Activated CD4-positive, alpha-beta T cell treated with anti-CD3 and anti-CD28 coated beads, Interleukin-2, amount 10 ng/mL, durations not matched to agents 7 days and 5 days (primary cell): ENCODE measurements at regions not wholly inside any gene's neighbourhood (a gene's known extent, or its start where the extent isn't known, plus 50 kb on each side); places are given as distances from the start of the nearest gene placed in this dataset.

Experiments used
- CTCF ChIA-PET: fragments of 350-600 bp; sonication (Branson Sonifier 250); formaldehyde crosslinking; loops from one replicate; lab custom pipeline; 2021; ENCODE audit warnings: antibody characterized with exemption; lab: Charles Lee
- POLR2A ChIA-PET: fragments of 350-600 bp; sonication (Branson Sonifier 250); formaldehyde crosslinking; loops from one replicate; lab custom pipeline; 2021; ENCODE audit warnings: antibody characterized with exemption; lab: Charles Lee
- DNase-seq: peaks from one replicate; pipeline ENCODE4 v3.0.0-alpha.2; 2020
- H3K27ac Mint-ChIP-seq: one replicate; pipeline ENCODE4 v1.8.0; 2021; ENCODE audit warnings: mild to moderate bottlenecking, moderate library complexity, mixed read lengths
- H3K27me3 Mint-ChIP-seq: one replicate; pipeline ENCODE4 v1.8.0; 2021; ENCODE audit warnings: mixed read lengths
- H3K36me3 Mint-ChIP-seq: one replicate; pipeline ENCODE4 v1.8.0; 2021; ENCODE audit warnings: low read depth, mixed read lengths
- H3K4me1 Mint-ChIP-seq: one replicate; pipeline ENCODE4 v1.8.0; 2021; ENCODE audit warnings: mixed read lengths
- H3K4me3 Mint-ChIP-seq: one replicate; pipeline ENCODE4 v1.8.0; 2021; ENCODE audit warnings: mild to moderate bottlenecking, moderate library complexity, mixed read lengths
- H3K9me3 Mint-ChIP-seq: one replicate; pipeline ENCODE4 v1.8.0; 2021; ENCODE audit warnings: mixed read lengths

DNA sequence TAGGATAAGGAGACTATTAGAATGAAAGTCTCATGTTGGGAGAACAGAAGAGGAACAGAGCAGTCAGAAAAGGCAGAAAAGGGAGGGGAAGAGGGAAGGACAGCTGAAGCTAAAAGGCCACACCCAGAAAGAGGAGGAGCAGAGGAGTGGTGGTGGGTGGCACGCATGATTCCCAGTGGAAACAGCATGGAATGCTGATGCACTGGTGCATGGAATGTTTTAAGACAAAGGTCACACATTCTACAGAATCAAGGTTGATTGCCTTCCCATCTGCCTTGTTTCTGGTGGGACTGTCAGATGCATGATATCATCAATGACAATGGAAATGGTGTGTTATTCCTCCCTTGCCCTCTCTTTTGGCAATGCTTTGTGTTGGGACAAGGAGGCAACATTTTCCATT lies 285.4 kb upstream of the MKI67 start:
- Mint-ChIP-seq H3K4me3 (no peak overlapping the region), H3K27ac (no peak overlapping the region), H3K9me3 (no peaks in the 10 kb centered on the region), H3K27me3 (no peaks in the 10 kb centered on the region), H3K36me3 (no peaks in the 10 kb centered on the region), H3K4me1 (no peaks in the 10 kb centered on the region)
- ChIA-PET CTCF (no interaction called here), POLR2A (no interaction called here)
- no peak for DNase-seq

DNA sequence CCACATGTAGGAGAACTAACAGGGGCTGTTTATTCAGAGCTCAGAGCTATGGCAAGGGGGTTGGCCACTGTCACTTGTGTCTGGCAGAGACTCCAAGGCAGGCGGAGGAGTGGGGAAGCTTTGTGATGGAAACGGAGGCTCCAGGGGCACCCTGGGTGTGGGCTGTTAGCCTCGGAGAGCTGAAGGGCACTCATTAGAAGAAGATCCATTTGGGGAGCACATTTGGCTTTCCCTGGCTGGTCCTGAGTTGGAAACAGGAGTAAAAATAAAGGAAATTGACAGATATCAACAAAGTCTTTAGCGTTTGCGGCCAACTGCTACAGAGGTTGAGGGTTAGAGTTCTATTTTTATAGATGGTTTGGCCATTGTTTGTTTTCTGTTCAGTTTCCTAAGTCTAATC lies 288.3 kb upstream of the MKI67 start:
- Mint-ChIP-seq H3K27ac (no peak overlapping the region), H3K36me3 (no peaks in the 10 kb centered on the region), H3K9me3 (no peaks in the 10 kb centered on the region), H3K4me3 (no peak overlapping the region), H3K4me1 (no peaks in the 10 kb centered on the region), H3K27me3 (no peaks in the 10 kb centered on the region)
- POLR2A ChIA-PET = no interaction called here
- no peak for DNase-seq
- CTCF ChIA-PET = no interaction called here

DNA sequence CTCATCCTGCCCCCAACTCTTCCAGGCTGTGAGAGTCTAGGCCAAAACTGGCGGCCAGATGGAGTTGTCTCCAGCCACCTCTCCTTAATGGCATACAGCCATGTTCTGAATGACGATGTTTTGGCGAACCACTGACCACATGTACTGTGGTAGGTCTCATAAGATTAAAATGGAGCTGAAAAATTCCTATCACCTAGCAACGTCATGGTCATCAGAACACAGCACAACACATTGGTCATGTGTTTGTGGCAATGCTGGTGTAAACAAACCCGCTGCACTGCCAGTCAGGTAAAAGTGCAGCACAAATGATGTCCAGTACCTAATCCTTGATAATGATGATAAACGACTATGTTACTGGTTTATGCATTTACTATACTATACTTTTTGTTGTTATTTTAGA lies 290.0 kb upstream of the MKI67 start:
- POLR2A ChIA-PET = no interaction called here
- no peaks in the 10 kb centered on the region for H3K27me3 Mint-ChIP-seq
- H3K4me3 Mint-ChIP-seq = no peak overlapping the region
- H3K27ac Mint-ChIP-seq = no peak overlapping the region
- H3K36me3 Mint-ChIP-seq = no peaks in the 10 kb centered on the region
- H3K9me3 Mint-ChIP-seq = no peaks in the 10 kb centered on the region
- CTCF ChIA-PET = no interaction called here
- H3K4me1 Mint-ChIP-seq = no peaks in the 10 kb centered on the region
- no peak for DNase-seq

DNA sequence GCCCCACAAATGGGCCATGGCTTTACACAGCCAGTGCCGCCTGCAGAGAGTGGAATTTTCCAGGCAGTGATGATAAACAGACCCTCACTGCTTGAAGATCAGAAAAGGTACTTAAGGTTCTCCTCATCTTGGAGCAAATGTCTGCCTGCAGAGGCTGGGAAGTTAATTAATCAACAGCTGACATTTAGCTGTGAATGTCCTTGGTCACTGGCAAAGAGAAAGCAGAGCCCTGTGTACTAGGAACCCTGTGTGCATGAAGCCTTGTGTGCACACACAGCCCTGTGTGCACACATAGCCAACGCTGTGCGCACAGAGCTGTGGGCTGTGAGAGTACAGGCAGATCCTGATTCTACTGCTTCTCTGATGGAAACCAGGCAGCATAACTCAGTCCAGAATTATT lies 291.6 kb upstream of the MKI67 start:
- Mint-ChIP-seq H3K9me3 (no peaks in the 10 kb centered on the region), H3K36me3 (no peaks in the 10 kb centered on the region), H3K27me3 (no peaks in the 10 kb centered on the region), H3K4me1 (no peaks in the 10 kb centered on the region), H3K4me3 (no peak overlapping the region), H3K27ac (no peak overlapping the region)
- DNase-seq = no peak
- POLR2A ChIA-PET = no interaction called here
- CTCF ChIA-PET = no interaction called here

DNA sequence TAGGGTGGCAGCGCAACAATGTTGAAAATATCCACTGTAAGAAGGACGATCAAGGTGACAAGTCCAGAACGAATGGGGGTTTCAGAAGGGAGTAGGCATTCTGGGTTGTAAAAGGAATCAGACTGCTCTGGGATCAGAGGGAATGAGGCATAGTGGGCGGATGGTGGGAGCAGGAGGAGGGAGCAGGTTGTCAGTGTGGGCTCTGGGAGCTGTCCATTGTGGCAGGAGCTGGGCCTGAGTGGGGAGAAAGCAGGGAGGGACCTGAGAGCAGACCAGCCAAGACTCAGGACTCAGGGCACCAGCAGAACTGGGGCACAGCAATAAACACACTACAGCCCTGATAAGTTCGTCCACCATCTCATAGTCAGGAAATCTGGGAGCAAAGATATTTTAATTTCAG lies 292.6 kb upstream of the MKI67 start:
- no peaks in the 10 kb centered on the region for H3K27me3 Mint-ChIP-seq
- no peaks in the 10 kb centered on the region for H3K4me1 Mint-ChIP-seq
- no peaks in the 10 kb centered on the region for H3K9me3 Mint-ChIP-seq
- no peaks in the 10 kb centered on the region for H3K36me3 Mint-ChIP-seq
- CTCF ChIA-PET = no interaction called here
- DNase-seq = no peak
- H3K4me3 Mint-ChIP-seq = no peak overlapping the region
- POLR2A ChIA-PET = no interaction called here
- no peak overlapping the region for H3K27ac Mint-ChIP-seq

DNA sequence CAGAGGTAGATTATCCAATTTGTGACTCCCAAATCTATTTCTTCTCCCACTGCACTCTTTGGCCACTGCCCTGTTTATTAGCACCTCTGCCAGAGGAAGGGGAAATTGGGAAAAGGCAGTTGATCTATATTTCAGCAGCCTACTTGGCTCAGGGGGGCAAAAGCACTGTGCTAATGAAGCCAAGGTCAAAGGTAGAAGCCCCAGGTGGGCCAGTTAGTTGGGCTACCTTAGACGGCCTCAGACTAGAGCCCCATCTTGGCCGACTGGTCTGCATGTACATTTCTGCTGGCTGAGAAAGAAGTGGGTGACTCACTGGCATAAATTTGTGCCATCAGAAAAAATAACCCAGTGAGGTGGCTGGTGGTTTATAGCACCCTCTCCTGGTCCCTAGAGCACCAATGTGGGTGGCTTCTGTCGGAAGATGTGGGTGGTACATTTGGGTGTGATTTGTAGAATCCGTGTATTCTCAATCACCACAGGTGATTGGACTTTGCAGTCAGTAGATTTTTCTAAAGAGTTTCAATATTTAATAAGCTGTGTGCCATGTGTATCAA lies 293.3 kb upstream of the MKI67 start:
- ChIA-PET POLR2A (no interaction called here), CTCF (no interaction called here)
- H3K27ac Mint-ChIP-seq = no peak overlapping the region

DNA sequence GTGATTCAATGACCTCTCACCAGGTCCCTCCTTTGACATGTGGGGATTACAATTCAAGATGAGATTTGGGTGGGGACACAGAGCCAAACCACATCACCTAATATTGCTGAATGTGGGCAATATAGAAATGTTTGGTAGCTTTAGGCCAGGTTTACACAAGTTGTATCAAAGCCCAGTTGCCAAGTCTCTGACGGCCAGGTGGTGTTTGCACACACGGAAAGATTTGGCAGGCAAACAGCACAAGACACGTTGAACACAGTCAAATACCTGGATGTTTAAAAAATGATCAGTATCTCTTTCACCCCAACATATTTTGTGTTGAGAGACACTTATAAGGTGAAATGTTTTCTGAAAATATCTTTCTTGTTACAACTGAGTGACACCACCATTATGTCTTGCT lies 294.4 kb upstream of the MKI67 start:
- Mint-ChIP-seq H3K27me3 (no peaks in the 10 kb centered on the region), H3K4me1 (no peaks in the 10 kb centered on the region), H3K9me3 (no peaks in the 10 kb centered on the region), H3K36me3 (no peaks in the 10 kb centered on the region), H3K27ac (no peak overlapping the region), H3K4me3 (no peak overlapping the region)
- ChIA-PET POLR2A (no interaction called here), CTCF (no interaction called here)
- DNase-seq = no peak

More for the DNA sequence above, 293.3 kb upstream of the MKI67 start:
- H3K9me3 Mint-ChIP-seq = no peaks in the 10 kb centered on the region
- no peaks in the 10 kb centered on the region for H3K4me1 Mint-ChIP-seq
- H3K4me3 Mint-ChIP-seq = no peak overlapping the region
- H3K36me3 Mint-ChIP-seq = no peaks in the 10 kb centered on the region
- no peak for DNase-seq
- H3K27me3 Mint-ChIP-seq = no peaks in the 10 kb centered on the region

DNA sequence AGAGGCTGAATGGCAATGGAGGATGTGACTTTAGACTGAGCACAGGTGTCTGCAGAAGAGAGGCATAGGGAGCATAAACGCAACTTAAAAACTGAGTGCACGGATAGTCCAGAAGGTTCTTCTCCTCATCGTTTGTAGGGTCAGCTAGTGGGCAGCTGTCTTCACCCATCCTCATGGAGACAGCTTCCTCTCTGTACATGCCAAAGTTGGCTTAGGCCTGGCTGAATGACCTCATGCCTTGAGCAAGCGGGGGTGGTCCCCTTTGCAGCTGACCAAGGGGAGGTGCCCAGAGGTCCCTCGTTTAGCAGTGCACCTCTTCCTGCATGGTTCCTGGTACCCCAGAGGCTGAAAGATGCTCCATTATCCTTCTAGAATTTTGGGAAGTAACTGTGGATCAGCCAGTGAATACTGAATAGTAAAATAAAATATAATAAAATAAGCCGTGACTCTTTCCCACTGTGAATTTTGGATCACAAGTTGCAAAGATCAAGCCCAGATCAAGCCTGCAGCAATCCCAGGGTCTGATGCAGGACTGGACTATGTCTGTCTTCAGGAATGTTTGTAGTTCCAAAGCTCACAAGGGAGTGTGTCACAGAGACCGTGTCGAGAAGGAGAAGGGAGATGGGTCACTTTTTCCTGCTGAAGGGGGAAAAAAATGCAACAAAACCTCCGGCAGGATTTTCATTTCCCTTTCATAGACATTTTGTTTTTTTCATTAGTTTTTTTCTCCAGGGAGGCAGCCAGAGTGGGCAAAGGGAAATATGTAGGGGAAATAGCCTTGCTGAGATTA lies 295.3 kb upstream of the MKI67 start:
- Mint-ChIP-seq H3K4me1 (no peaks in the 10 kb centered on the region), H3K4me3 (no peak overlapping the region), H3K27me3 (no peaks in the 10 kb centered on the region), H3K27ac (no peak overlapping the region), H3K9me3 (no peaks in the 10 kb centered on the region), H3K36me3 (no peaks in the 10 kb centered on the region)
- ChIA-PET POLR2A (no interaction called here), CTCF (no interaction called here)
- no peak for DNase-seq

DNA sequence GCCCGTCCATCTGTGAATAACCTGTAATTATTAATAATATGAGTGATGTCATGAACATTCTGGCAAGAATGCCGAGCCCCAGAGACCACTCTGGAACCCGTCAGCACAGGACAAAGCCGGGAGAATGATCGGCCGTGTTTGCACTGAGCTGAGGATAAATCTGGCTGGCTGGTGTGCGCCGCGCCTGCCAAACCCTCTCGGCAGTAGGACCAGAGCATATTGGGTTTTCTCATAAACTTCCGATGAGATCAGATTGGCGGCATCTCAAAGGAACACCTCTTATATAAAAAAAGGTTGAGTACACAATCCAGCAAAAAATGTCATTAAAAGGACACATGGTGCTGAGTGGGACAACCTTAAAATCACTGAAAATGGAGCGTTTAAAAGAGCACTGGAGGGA lies 296.0 kb upstream of the MKI67 start:
- H3K4me3 Mint-ChIP-seq = no peak overlapping the region
- H3K9me3 Mint-ChIP-seq = no peaks in the 10 kb centered on the region
- ChIA-PET CTCF (no interaction called here), POLR2A (no interaction called here)
- H3K4me1 Mint-ChIP-seq = no peaks in the 10 kb centered on the region
- H3K27ac Mint-ChIP-seq = no peak overlapping the region
- DNase-seq = no peak
- no peaks in the 10 kb centered on the region for H3K27me3 Mint-ChIP-seq
- H3K36me3 Mint-ChIP-seq = no peaks in the 10 kb centered on the region

DNA sequence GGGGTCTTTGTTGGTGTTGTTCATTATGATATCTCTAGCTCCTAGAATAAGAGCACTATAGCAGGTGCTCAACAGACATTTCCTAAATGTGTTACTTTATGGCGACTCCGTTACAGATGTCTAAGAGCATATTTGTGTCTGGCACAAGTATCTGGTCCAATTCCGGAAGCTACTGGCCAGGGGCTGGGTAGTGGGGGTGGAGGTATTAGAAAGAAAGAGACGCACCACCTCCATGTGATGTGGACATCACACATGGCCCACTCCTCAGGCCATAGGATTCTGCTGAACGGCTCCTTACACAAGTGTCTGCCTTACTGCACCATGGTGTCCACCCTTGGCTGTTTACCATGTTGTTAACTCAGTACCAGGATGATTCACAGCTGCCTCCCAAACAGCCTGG lies 296.8 kb upstream of the MKI67 start:
- Mint-ChIP-seq H3K4me3 (no peak overlapping the region), H3K9me3 (no peaks in the 10 kb centered on the region), H3K4me1 (no peaks in the 10 kb centered on the region), H3K27ac (no peak overlapping the region), H3K36me3 (no peaks in the 10 kb centered on the region), H3K27me3 (no peaks in the 10 kb centered on the region)
- ChIA-PET POLR2A (no interaction called here), CTCF (no interaction called here)
- DNase-seq = no peak

DNA sequence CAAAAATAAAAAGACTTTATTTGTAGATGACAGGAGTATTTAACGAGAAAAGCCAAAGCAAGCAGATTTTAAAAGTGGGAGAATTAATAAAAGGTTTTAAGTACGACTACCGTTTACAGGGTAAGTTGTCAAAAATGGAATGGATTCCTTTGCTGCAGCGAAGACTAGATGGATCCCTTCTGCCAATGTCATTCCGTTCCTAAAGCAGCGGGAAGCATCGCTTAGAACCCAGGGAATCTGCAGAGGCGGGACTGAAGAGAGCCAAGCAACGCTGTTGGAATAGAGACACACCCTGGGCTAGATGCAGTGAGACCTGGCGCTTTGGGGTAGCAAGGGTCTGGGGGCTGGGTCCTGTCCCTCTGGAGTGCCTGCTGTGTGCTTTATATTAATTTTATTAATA lies 303.1 kb upstream of the MKI67 start:
- no peak for DNase-seq
- CTCF ChIA-PET = no interaction called here
- Mint-ChIP-seq H3K4me3 (no peak overlapping the region), H3K27me3 (no peaks in the 10 kb centered on the region), H3K4me1 (no peaks in the 10 kb centered on the region), H3K36me3 (no peaks in the 10 kb centered on the region), H3K9me3 (no peaks in the 10 kb centered on the region), H3K27ac (no peak overlapping the region)
- POLR2A ChIA-PET = no interaction called here

DNA sequence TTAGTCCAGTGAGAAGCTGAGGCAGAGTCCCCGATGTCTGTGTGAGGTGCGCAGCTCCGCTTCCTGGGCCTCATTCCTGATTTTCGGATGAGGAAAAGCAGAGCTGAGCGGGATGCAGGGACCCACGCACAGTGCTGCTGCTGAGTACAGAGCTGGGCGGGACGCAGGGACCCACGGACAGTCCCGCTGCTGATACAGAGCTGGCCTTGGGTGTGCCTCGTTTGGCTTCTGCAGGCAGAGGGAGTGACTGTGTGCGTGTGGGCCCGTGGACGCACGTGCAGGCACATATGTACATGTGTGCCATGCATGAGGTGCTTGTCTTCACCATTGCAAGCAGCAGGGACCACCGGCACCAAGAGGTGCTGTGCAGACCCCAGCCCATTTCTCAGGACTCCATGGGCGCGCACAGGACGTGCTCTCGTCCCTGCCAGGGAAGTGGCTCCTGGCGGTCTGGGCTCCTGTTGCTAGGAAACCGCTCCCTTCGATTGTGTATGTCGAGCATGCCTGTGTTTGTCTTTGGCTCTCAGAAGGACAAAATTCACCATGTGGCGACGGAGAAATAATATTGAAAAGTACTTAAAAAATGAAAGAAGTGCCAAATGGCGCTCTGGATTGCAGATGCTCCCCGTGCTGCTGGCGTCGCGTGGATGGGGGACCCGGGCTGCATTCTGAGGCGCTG lies 303.8 kb upstream of the MKI67 start:
- Mint-ChIP-seq H3K27me3 (no peaks in the 10 kb centered on the region), H3K9me3 (no peaks in the 10 kb centered on the region), H3K4me1 (no peaks in the 10 kb centered on the region), H3K4me3 (no peak overlapping the region), H3K36me3 (no peaks in the 10 kb centered on the region), H3K27ac (no peak overlapping the region)
- ChIA-PET CTCF (no interaction called here), POLR2A (no interaction called here)
- no peak for DNase-seq

DNA sequence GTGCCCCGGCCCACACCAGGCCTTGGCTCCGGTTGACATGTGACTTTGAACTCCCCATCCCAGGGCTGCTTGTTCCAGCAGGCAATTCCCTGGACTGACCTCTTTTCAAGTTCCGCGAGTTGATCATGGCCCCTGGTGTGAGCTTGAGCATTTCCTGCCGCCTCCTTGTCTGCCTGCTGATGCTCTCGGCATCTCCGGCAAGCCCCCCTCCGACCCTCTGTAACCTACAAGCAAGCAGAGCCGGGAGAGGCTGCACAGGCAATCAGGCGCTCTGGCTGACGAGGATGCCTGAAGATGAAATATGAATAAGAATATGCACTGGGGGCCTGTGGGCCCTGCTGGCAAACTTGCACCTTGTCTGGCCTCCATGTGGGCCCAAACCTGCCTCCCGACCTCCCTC lies 304.9 kb upstream of the MKI67 start:
- DNase-seq = no peak
- Mint-ChIP-seq H3K36me3 (no peaks in the 10 kb centered on the region), H3K4me3 (no peak overlapping the region), H3K27ac (no peak overlapping the region), H3K27me3 (no peaks in the 10 kb centered on the region), H3K9me3 (no peaks in the 10 kb centered on the region), H3K4me1 (no peaks in the 10 kb centered on the region)
- POLR2A ChIA-PET = no interaction called here
- CTCF ChIA-PET = no interaction called here

DNA sequence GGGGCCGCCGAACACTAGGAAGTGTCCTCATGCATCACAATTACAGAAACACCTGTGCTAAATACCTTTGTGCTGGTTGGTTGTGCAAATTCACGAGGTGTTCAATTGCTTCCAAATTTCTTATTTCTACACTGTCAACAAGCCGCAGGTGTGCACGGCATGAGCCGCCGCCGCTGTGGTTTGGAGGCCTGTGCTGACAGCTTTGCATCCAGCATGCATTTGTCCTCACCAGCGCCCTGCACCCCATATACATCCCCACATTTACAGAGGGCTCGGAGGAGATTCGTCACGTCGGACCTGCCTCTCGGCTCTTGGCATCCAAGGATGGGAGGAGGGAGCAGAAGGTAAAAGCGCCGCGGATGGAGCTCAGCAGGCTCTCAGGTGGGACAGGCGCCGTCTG lies 305.3 kb upstream of the MKI67 start:
- no peaks in the 10 kb centered on the region for H3K27me3 Mint-ChIP-seq
- H3K36me3 Mint-ChIP-seq = no peaks in the 10 kb centered on the region
- no peak for DNase-seq
- H3K9me3 Mint-ChIP-seq = no peaks in the 10 kb centered on the region
- ChIA-PET POLR2A (no interaction called here), CTCF (no interaction called here)
- no peaks in the 10 kb centered on the region for H3K4me1 Mint-ChIP-seq
- H3K4me3 Mint-ChIP-seq = no peak overlapping the region
- no peak overlapping the region for H3K27ac Mint-ChIP-seq
